ENCODE measurements at regions not wholly inside any gene's neighbourhood (a gene's known extent, or its start where the extent isn't known, plus 50 kb on each side); places are given as distances from the start of the nearest gene placed in this dataset.

GRCh38 chr1:208329300-208329699 is 85.1 kb upstream of the PLXNA2 start (continued):
- TF ChIP-seq EZH2phosphoT487 (IDR thresholded peaks at IDR 0.05; ENCODE audit: unreplicated experiment) (no peak), ZNF331 (CRISPR knock-in tag; IDR thresholded peaks at IDR 0.05; ENCODE audit: low read depth) (no peak), JUNB (IDR thresholded peaks at IDR 0.05; ENCODE audit: unreplicated experiment) (no peak), CREB1 (CRISPR knock-in tag; IDR thresholded peaks at IDR 0.05; ENCODE audit: low read depth) (no peak)

GRCh38 chr1:208332036-208332773 is 88.0 kb upstream of the PLXNA2 start:
- Mint-ChIP-seq H3K9me3 (no peaks in the 10 kb centered on the region), H3K27me3 (ENCODE audit: insufficient read depth, low read depth, poor library complexity) (peaks cover 3% of the 10 kb centered on the region), H3K4me1 (peaks cover 5% of the 10 kb centered on the region; the same call in 1 of the 3 replicates), H3K36me3 (ENCODE audit: low read depth) (no peaks in the 10 kb centered on the region), H3K27ac (no peak overlapping the region), H3K4me3 (no peak overlapping the region)
- Histone ChIP-seq H3K27me3 (ENCODE audit: insufficient read depth) (no peaks in the 10 kb centered on the region), H3K9me2 (ENCODE audit: insufficient read depth) (no peaks in the 10 kb centered on the region), H3K4me2 (no peak overlapping the region), H4K20me1 (replicated peaks; ENCODE audit: insufficient read depth) (no peaks in the 10 kb centered on the region), H2AFZ (no peak overlapping the region), H3K79me2 (replicated peaks; ENCODE audit: insufficient read depth) (no peaks in the 10 kb centered on the region), H3K36me3 (ENCODE audit: insufficient read depth) (no peaks in the 10 kb centered on the region), H3K4me3 (no peak overlapping the region), H3K4me1 (ENCODE audit: insufficient read depth) (no peaks in the 10 kb centered on the region), H3F3A (replicated peaks; ENCODE audit: low read depth) (no peaks in the 10 kb centered on the region), H3K27ac (ENCODE audit: low read depth) (no peak overlapping the region)
- DNase-seq (ENCODE audit: low spot score) (no peak), ATAC-seq (no peak)
- TF ChIP-seq ZNF462 (CRISPR knock-in tag; IDR thresholded peaks at IDR 0.05) (no peak), NANOG (IDR thresholded peaks at IDR 0.05; ENCODE audit: borderline replicate concordance) (no peak), EZH2 (IDR thresholded peaks at IDR 0.05; ENCODE audit: low read depth, unreplicated experiment) (no peak), ETS1 (IDR thresholded peaks at IDR 0.05) (no peak), STAT1 (IDR thresholded peaks at IDR 0.05; ENCODE audit: unreplicated experiment) (no peak), CTCF (conservative IDR thresholded peaks at IDR 0.05; ENCODE audit: low read depth in 2 of 2) (no peak), CREB1 (CRISPR knock-in tag; IDR thresholded peaks at IDR 0.05; ENCODE audit: low read depth) (no peak), JUNB (IDR thresholded peaks at IDR 0.05; ENCODE audit: unreplicated experiment) (no peak), ZNF331 (CRISPR knock-in tag; IDR thresholded peaks at IDR 0.05; ENCODE audit: low read depth) (no peak), POLR2AphosphoS5 (IDR thresholded peaks at IDR 0.05; ENCODE audit: low read depth) (no peak), REST (IDR thresholded peaks at IDR 0.05; ENCODE audit: unreplicated experiment) (no peak)

Measured in GM23338 (cell line).